Inflammatory macrophage treated with lipopolysaccharide for 1 hour (primary cell): ENCODE measurements at regions not wholly inside any gene's neighbourhood (a gene's known extent, or its start where the extent isn't known, plus 50 kb on each side); places are given as distances from the start of the nearest gene placed in this dataset.

Experiments
- DNase-seq, 2 donors: peaks; one replicate each; pipeline ENCODE4 v3.0.0-alpha.2; 2020 to 2022

- no peak for DNase-seq
Measured at GRCh38 chr6:122307577-122307976, 91.9 kb upstream of the HSF2 start.

- no peak for DNase-seq
Measured at GRCh38 chr6:122308074-122308473, 91.4 kb upstream of the HSF2 start.

- DNase-seq: no peak
Measured at GRCh38 chr6:122315842-122316241, 83.6 kb upstream of the HSF2 start.

- DNase-seq: no peak
Measured at GRCh38 chr6:122322824-122323223, 76.6 kb upstream of the HSF2 start.

GRCh38 chr6:122323361-122323760, 76.1 kb upstream of the HSF2 start:
- no peak for DNase-seq

- no peak for DNase-seq
Measured at GRCh38 chr6:122330315-122330714, 69.1 kb upstream of the HSF2 start.

GRCh38 chr6:122337645-122338044, 61.8 kb upstream of the HSF2 start:
- DNase-seq: no peak

- no peak for DNase-seq
Measured at GRCh38 chr6:122339661-122340060, 59.8 kb upstream of the HSF2 start.

- no peak for DNase-seq
Measured at GRCh38 chr6:122347280-122347679, 52.2 kb upstream of the HSF2 start.

- DNase-seq: no peak
Measured at GRCh38 chr6:122347751-122348150, 51.7 kb upstream of the HSF2 start.
